IMR-90 (cell line): ENCODE measurements at regions not wholly inside any gene's neighbourhood (a gene's known extent, or its start where the extent isn't known, plus 50 kb on each side); places are given as distances from the start of the nearest gene placed in this dataset.

ENCODE experiments used
- ATAC-seq: fragments of 200-7000 bp; cut with Tn5 transposase; 2 replicates; pipeline ENCODE4 v1.9.1; 2020; ENCODE audit warnings: low read depth, mild to moderate bottlenecking, moderate library complexity
- BruUV-seq: library from RNA; stranded (reverse); fragments of 400-500 nt; replicated peaks from 2 replicates; lab custom pipeline; 2021; lab: Mats Ljungman, UMichigan
- CTCF ChIA-PET: fragments of 300-600 bp; formaldehyde crosslinking; extraction: SDS; loops from one replicate; lab custom pipeline; 2021; ENCODE audit warnings: antibody characterized with exemption; lab: Yijun Ruan, JAX
- POLR2A ChIA-PET: fragments of 300-600 bp; sonication (Branson Sonifier 250); formaldehyde crosslinking; loops from one replicate; lab custom pipeline; 2022; ENCODE audit warnings: antibody characterized with exemption; ENCODE audit not compliant: unreplicated experiment; lab: Charles Lee
- DNase-seq: peaks from one replicate; pipeline ENCODE4 v3.0.0; 2013
- H2AFZ ChIP-seq: replicated peaks from 2 replicates; pipeline ENCODE3; 2013; ENCODE audit warnings: low read length, mild to moderate bottlenecking; ENCODE audit not compliant: poor library complexity
- H2AK5ac ChIP-seq: 2 replicates; pipeline ENCODE4 v1.6.1; 2013; ENCODE audit warnings: low read depth, low read length, inconsistent platforms
- H2AK9ac ChIP-seq: replicated peaks from 2 replicates; pipeline ENCODE3; 2013; ENCODE audit warnings: mild to moderate bottlenecking, low read depth, low read length, moderate library complexity; ENCODE audit not compliant: poor library complexity
- H2BK120ac ChIP-seq: 2 replicates; pipeline ENCODE4 v1.6.1; 2013; ENCODE audit warnings: low read depth, low read length, inconsistent platforms
- H2BK15ac ChIP-seq: 3 replicates; pipeline ENCODE4 v1.6.1; 2013; ENCODE audit warnings: low read depth, low read length, inconsistent platforms
- H2BK20ac ChIP-seq: 2 replicates; pipeline ENCODE4 v1.6.1; 2013; ENCODE audit warnings: low read depth, mild to moderate bottlenecking, inconsistent platforms, low read length, moderate library complexity
- H2BK5ac ChIP-seq: 2 replicates; pipeline ENCODE4 v1.6.1; 2013; ENCODE audit warnings: mild to moderate bottlenecking, low read depth, low read length, inconsistent platforms; ENCODE audit not compliant: poor library complexity, severe bottlenecking
- H3K14ac ChIP-seq: replicated peaks from 2 replicates; pipeline ENCODE4 v1.6.1; 2013; ENCODE audit warnings: low read depth, low read length, inconsistent platforms
- H3K18ac ChIP-seq: 2 replicates; pipeline ENCODE4 v1.6.1; 2013; ENCODE audit warnings: low read depth, low read length, control low read depth
- H3K23ac ChIP-seq: 2 replicates; pipeline ENCODE4 v1.6.1; 2013; ENCODE audit warnings: low read depth, low read length, inconsistent platforms
- H3K27ac ChIP-seq: 2 replicates; pipeline ENCODE4 v1.5.1; 2013; ENCODE audit warnings: mild to moderate bottlenecking, control low read depth, low read length; ENCODE audit not compliant: insufficient read depth
- H3K27me3 ChIP-seq: 2 replicates; pipeline ENCODE4 v1.6.1; 2013; ENCODE audit warnings: low read length; ENCODE audit not compliant: control insufficient read depth, insufficient read depth
- H3K36me3 ChIP-seq: 2 replicates; pipeline ENCODE4 v1.6.1; 2013; ENCODE audit warnings: low read length, mixed read lengths; ENCODE audit not compliant: control insufficient read depth, insufficient read depth
- H3K4ac ChIP-seq: 2 replicates; pipeline ENCODE4 v1.6.1; 2013; ENCODE audit warnings: low read depth, low read length, inconsistent platforms
- H3K4me1 ChIP-seq: 2 replicates; pipeline ENCODE4 v1.6.1; 2013; ENCODE audit warnings: low read length, mixed read lengths; ENCODE audit not compliant: control insufficient read depth, insufficient read depth
- H3K4me2 ChIP-seq: 2 replicates; pipeline ENCODE4 v1.6.1; 2013; ENCODE audit warnings: low read depth, mild to moderate bottlenecking, control low read depth, low read length, moderate library complexity
- H3K4me3 ChIP-seq: 2 replicates; pipeline ENCODE4 v1.5.1; 2013; ENCODE audit warnings: low read depth, mild to moderate bottlenecking, control low read depth, low read length, moderate library complexity; ENCODE audit not compliant: insufficient read depth
- H3K56ac ChIP-seq: 2 replicates; pipeline ENCODE4 v1.6.1; 2013; ENCODE audit warnings: low read length, inconsistent platforms; ENCODE audit not compliant: insufficient read depth; ENCODE audit errors: extremely low read depth
- H3K79me1 ChIP-seq, 2 experiments: 2 replicates each; pipeline ENCODE4 v1.6.1; 2013; ENCODE audit warnings: low read length in 2 of 2, inconsistent platforms in 1 of 2, low read depth in 1 of 2
- H3K9ac ChIP-seq: 2 replicates; pipeline ENCODE4 v1.6.1; 2013; ENCODE audit warnings: low read depth, low read length, control low read depth
- H3K9me1 ChIP-seq: 2 replicates; pipeline ENCODE4 v1.6.1; 2013; ENCODE audit warnings: low read length, inconsistent platforms; ENCODE audit not compliant: insufficient read depth
- H3K9me3 ChIP-seq: 2 replicates; pipeline ENCODE4 v1.6.1; 2013; ENCODE audit warnings: low read length; ENCODE audit not compliant: control insufficient read depth, insufficient read depth
- H4K20me1 ChIP-seq: 2 replicates; pipeline ENCODE4 v1.6.1; 2013; ENCODE audit warnings: low read length, inconsistent platforms; ENCODE audit not compliant: insufficient read depth
- H4K5ac ChIP-seq: 2 replicates; pipeline ENCODE4 v1.6.1; 2013; ENCODE audit warnings: mild to moderate bottlenecking, low read depth, low read length, control low read depth
- H4K8ac ChIP-seq, 2 experiments: 2 replicates each; pipeline ENCODE4 v1.6.1; 2013; ENCODE audit warnings: low read depth in 2 of 2, low read length in 2 of 2, control low read depth in 1 of 2, inconsistent platforms in 1 of 2
- H4K91ac ChIP-seq: 2 replicates; pipeline ENCODE4 v1.6.1; 2013; ENCODE audit warnings: low read depth, low read length, inconsistent platforms; ENCODE audit not compliant: insufficient read depth
- BHLHE40 ChIP-seq: fragments of 150-350 bp; IDR thresholded peaks from 2 replicates; pipeline ENCODE4 v1.6.1; 2016; ENCODE audit warnings: mild to moderate bottlenecking, low read depth, low read length
- CEBPB ChIP-seq: IDR thresholded peaks from 2 replicates; pipeline ENCODE4 v1.6.1; 2012; ENCODE audit warnings: low read depth, low read length, improper control_type of control experiment
- CHD1 ChIP-seq: IDR thresholded peaks from 2 replicates; pipeline ENCODE4 v1.6.1; 2012; ENCODE audit warnings: low read depth, low read length, improper control_type of control experiment
- FOS ChIP-seq: fragments of 150-350 bp; IDR thresholded peaks from 2 replicates; pipeline ENCODE4 v1.6.1; 2016; ENCODE audit warnings: low read depth, low read length
- MAFK ChIP-seq: IDR thresholded peaks from 2 replicates; pipeline ENCODE4 v1.6.1; 2012; ENCODE audit warnings: low read depth, low read length, improper control_type of control experiment
- MAZ ChIP-seq: IDR thresholded peaks from 2 replicates; pipeline ENCODE4 v1.6.1; 2012; ENCODE audit warnings: low read depth, mild to moderate bottlenecking, low read length, improper control_type of control experiment, moderate library complexity, borderline replicate concordance
- MXI1 ChIP-seq: IDR thresholded peaks from 2 replicates; pipeline ENCODE4 v1.6.1; 2012; ENCODE audit warnings: low read depth, mild to moderate bottlenecking, low read length, moderate library complexity, borderline replicate concordance
- NFE2L2 ChIP-seq: fragments of 150-350 bp; IDR thresholded peaks from 2 replicates; pipeline ENCODE4 v1.6.1; 2016; ENCODE audit warnings: low read depth, mild to moderate bottlenecking, low read length
- POLR2A ChIP-seq: IDR thresholded peaks from 2 replicates; pipeline ENCODE4 v1.6.1; 2012; ENCODE audit warnings: mild to moderate bottlenecking, low read depth, low read length
- RAD21 ChIP-seq: IDR thresholded peaks from 2 replicates; pipeline ENCODE4 v1.6.1; 2012; ENCODE audit warnings: low read length, improper control_type of control experiment
- RCOR1 ChIP-seq: IDR thresholded peaks from 2 replicates; pipeline ENCODE4 v1.6.1; 2012; ENCODE audit warnings: mild to moderate bottlenecking, low read length, improper control_type of control experiment; ENCODE audit not compliant: insufficient replicate concordance
- RFX5 ChIP-seq: IDR thresholded peaks from 2 replicates; pipeline ENCODE4 v1.8.0; 2012; ENCODE audit warnings: low read depth, mild to moderate bottlenecking, low read length, moderate library complexity
- SMC3 ChIP-seq: fragments of 150-350 bp; IDR thresholded peaks from 2 replicates; pipeline ENCODE4 v1.6.1; 2016; ENCODE audit warnings: low read depth, mild to moderate bottlenecking, antibody characterized with exemption, low read length, moderate library complexity
- WGBS, 2 experiments: methylation state at CpG; one replicate each; pipeline versions ENCODE4 v1.1.5 to v1.1.7; 2013; ENCODE audit warnings: missing lambda C conversion rate in 2 of 2; ENCODE audit not compliant: insufficient read length in 1 of 2; ENCODE audit errors: extremely low coverage in 2 of 2; 5-methylcytosine and 5-hydroxymethylcytosine counted together
- dilution Hi-C: fragments of 300-500 bp; cut with HindIII; formaldehyde crosslinking; loops from one replicate; pipeline ENCODE4 v1.14.3; 2018; ENCODE audit warnings: low sequenced_read_pairs; ENCODE audit not compliant: unreplicated experiment
- in situ Hi-C: fragments of 300-500 bp; cut with MboI; formaldehyde crosslinking; loops from 3 replicates; pipeline ENCODE4 v1.14.3; 2019; ENCODE audit warnings: low sequenced_read_pairs, inconsistent platforms, mixed read lengths
- intact Hi-C: fragments of 100-400 bp; cut with micrococcal nuclease; formaldehyde crosslinking; loops from 2 replicates; pipeline ENCODE4 v1.10.0; 2022
- TF ChIP-seq, protein P1 (sequence below): fragments of 150-350 bp; IDR thresholded peaks from 2 replicates; pipeline ENCODE4 v1.6.1; 2017; ENCODE audit warnings: mild to moderate bottlenecking, antibody characterized with exemption, low read length, low read depth
- TF ChIP-seq, protein P2 (sequence below): conservative IDR thresholded peaks from 2 replicates; pipeline ENCODE4 v1.5.1; 2012; ENCODE audit warnings: mild to moderate bottlenecking, low read depth, low read length, improper control_type of control experiment
- TF ChIP-seq, protein P3 (sequence below): fragments of 150-350 bp; IDR thresholded peaks from 2 replicates; pipeline ENCODE4 v1.6.1; 2016; ENCODE audit warnings: low read depth, mild to moderate bottlenecking, low read length, moderate library complexity, borderline replicate concordance

DNA sequence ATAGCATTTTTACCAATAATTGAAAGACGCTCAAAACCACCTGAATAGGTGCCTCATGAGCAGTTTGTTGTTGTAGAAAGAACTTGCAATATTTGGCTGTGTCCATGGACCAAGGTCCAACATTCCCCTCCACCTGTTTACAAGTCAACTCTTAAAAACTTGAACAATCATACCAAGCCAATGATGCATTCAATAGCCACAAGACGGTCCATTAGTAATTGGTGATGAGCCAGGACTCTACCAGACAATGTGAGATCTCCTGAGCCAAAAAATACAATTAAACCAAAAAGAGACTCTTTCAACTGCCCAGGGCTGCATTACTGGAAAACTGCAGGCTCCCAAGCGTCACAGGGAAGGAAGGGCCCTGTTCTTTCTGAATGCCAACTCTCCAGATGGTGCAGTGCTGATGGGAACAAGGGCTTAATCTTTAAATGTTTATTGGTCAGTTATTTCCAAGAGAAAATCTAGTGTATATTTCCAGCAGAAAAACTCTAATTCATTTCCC is 118.8 kb upstream of the EPB41L3 start:
- Histone ChIP-seq H4K8ac (no peak overlapping the region), H3K9ac (no peak overlapping the region), H3K4me1 (no peaks in the 10 kb centered on the region), H2BK15ac (no peak overlapping the region), H3K4me3 (no peak overlapping the region), H3K4me2 (no peak overlapping the region), H3K36me3 (no peaks in the 10 kb centered on the region), H4K5ac (no peak overlapping the region), H3K14ac (no peak overlapping the region), H3K56ac (no peak overlapping the region), H4K91ac (no peak overlapping the region), H3K9me1 (no peaks in the 10 kb centered on the region), H3K27me3 (no peaks in the 10 kb centered on the region), H3K9me3 (no peaks in the 10 kb centered on the region), H4K20me1 (no peaks in the 10 kb centered on the region), H2BK20ac (no peak overlapping the region), H3K4ac (no peak overlapping the region), H2BK120ac (no peak overlapping the region), H3K23ac (no peak overlapping the region), H2BK5ac (no peak overlapping the region), H2AK9ac (no peak overlapping the region), H3K27ac (no peak overlapping the region), H2AFZ (no peak overlapping the region), H3K18ac (no peak overlapping the region), H3K79me1 (no peaks in the 10 kb centered on the region), H2AK5ac (no peak overlapping the region)
- intact Hi-C loops (no loop called here), in situ Hi-C loops (no loop called here), dilution Hi-C loops (no loop called here)
- DNase-seq (no peak), ATAC-seq (no peak)
- TF ChIP-seq RCOR1 (no peak), FOS (no peak), NFE2L2 (no peak), RFX5 (no peak), MAZ (no peak), SMC3 (no peak), CHD1 (no peak), RAD21 (no peak), POLR2A (no peak), MXI1 (no peak), BHLHE40 (no peak), MAFK (no peak), CEBPB (no peak)
- TF ChIP-seq, protein P1, sequence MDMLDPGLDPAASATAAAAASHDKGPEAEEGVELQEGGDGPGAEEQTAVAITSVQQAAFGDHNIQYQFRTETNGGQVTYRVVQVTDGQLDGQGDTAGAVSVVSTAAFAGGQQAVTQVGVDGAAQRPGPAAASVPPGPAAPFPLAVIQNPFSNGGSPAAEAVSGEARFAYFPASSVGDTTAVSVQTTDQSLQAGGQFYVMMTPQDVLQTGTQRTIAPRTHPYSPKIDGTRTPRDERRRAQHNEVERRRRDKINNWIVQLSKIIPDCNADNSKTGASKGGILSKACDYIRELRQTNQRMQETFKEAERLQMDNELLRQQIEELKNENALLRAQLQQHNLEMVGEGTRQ = no peak
- TF ChIP-seq, protein P2, sequence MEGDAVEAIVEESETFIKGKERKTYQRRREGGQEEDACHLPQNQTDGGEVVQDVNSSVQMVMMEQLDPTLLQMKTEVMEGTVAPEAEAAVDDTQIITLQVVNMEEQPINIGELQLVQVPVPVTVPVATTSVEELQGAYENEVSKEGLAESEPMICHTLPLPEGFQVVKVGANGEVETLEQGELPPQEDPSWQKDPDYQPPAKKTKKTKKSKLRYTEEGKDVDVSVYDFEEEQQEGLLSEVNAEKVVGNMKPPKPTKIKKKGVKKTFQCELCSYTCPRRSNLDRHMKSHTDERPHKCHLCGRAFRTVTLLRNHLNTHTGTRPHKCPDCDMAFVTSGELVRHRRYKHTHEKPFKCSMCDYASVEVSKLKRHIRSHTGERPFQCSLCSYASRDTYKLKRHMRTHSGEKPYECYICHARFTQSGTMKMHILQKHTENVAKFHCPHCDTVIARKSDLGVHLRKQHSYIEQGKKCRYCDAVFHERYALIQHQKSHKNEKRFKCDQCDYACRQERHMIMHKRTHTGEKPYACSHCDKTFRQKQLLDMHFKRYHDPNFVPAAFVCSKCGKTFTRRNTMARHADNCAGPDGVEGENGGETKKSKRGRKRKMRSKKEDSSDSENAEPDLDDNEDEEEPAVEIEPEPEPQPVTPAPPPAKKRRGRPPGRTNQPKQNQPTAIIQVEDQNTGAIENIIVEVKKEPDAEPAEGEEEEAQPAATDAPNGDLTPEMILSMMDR = no peak
- TF ChIP-seq, protein P3, sequence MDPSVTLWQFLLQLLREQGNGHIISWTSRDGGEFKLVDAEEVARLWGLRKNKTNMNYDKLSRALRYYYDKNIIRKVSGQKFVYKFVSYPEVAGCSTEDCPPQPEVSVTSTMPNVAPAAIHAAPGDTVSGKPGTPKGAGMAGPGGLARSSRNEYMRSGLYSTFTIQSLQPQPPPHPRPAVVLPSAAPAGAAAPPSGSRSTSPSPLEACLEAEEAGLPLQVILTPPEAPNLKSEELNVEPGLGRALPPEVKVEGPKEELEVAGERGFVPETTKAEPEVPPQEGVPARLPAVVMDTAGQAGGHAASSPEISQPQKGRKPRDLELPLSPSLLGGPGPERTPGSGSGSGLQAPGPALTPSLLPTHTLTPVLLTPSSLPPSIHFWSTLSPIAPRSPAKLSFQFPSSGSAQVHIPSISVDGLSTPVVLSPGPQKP = no peak
- CTCF ChIA-PET = no interaction called here
- POLR2A ChIA-PET = no interaction called here
- WGBS, 2 experiments = no CpG with 5 or more reads among the region's 3 CpGs
- BruUV-seq = no TSS peak
